Neural cell (in vitro differentiated cells): ENCODE measurements at regions not wholly inside any gene's neighbourhood (a gene's known extent, or its start where the extent isn't known, plus 50 kb on each side); places are given as distances from the start of the nearest gene placed in this dataset.

Experiments
- H2AFZ ChIP-seq: fragments of 200-600, 300-800 bp; sonication (generic), shearing (Covaris generic); 2 replicates; pipeline ENCODE4 v1.6.0; 2014; ENCODE audit warnings: low read depth, mild to moderate bottlenecking, antibody characterized with exemption, low read length, moderate library complexity
- H3F3A ChIP-seq: fragments of 200-600 bp; shearing (Covaris generic); 2 replicates; pipeline ENCODE4 v1.6.1; 2016; ENCODE audit warnings: mild to moderate bottlenecking, moderate library complexity, mixed read lengths, antibody characterized with exemption, low read length; ENCODE audit not compliant: insufficient read depth, poor library complexity, severe bottlenecking
- H3K27ac ChIP-seq: fragments of 200-600, 300-800 bp; sonication (generic), shearing (Covaris generic); 2 replicates; pipeline ENCODE4 v1.5.1; 2014; ENCODE audit warnings: mild to moderate bottlenecking, low read length, moderate library complexity
- H3K27me3 ChIP-seq: fragments of 300-800, 200-600 bp; sonication (generic), shearing (Covaris generic); 2 replicates; pipeline ENCODE4 v1.6.0; 2014; ENCODE audit warnings: mild to moderate bottlenecking, low read depth, low read length, moderate library complexity; ENCODE audit not compliant: insufficient read depth
- H3K36me3 ChIP-seq: fragments of 300-800, 200-600 bp; sonication (generic), shearing (Covaris generic); 2 replicates; pipeline ENCODE4 v1.5.1; 2014; ENCODE audit warnings: mild to moderate bottlenecking, antibody characterized with exemption, low read length, moderate library complexity; ENCODE audit not compliant: insufficient read depth
- H3K4me2 ChIP-seq: fragments of 300-800, 200-600 bp; sonication (generic), shearing (Covaris generic); 2 replicates; pipeline ENCODE4 v1.6.0; 2014; ENCODE audit warnings: mild to moderate bottlenecking, low read length
- H3K4me3 ChIP-seq: fragments of 300-800, 200-600 bp; sonication (generic), shearing (Covaris generic); 2 replicates; pipeline ENCODE4 v1.5.1; 2014; ENCODE audit warnings: mild to moderate bottlenecking, low read length, moderate library complexity
- H3K79me2 ChIP-seq: fragments of 200-600 bp; shearing (Covaris generic); replicated peaks from 2 replicates; pipeline ENCODE4 v1.6.0; 2014; ENCODE audit warnings: mild to moderate bottlenecking, low read length, moderate library complexity; ENCODE audit not compliant: insufficient read depth
- H3K9ac ChIP-seq: fragments of 300-800, 200-600 bp; sonication (generic), shearing (Covaris generic); 2 replicates; pipeline ENCODE4 v1.6.1; 2016; ENCODE audit warnings: mild to moderate bottlenecking, low read length, mixed read lengths
- H3K9me2 ChIP-seq: fragments of 200-600 bp; shearing (Covaris generic); 2 replicates; pipeline ENCODE4 v1.6.1; 2016; ENCODE audit warnings: mild to moderate bottlenecking, low read length, mixed read lengths; ENCODE audit not compliant: insufficient read depth
- H3K9me3 ChIP-seq: fragments of 200-600, 300-800 bp; sonication (generic), shearing (Covaris generic); 2 replicates; pipeline ENCODE4 v1.6.1; 2016; ENCODE audit warnings: mild to moderate bottlenecking, mixed run types, low read length, moderate library complexity, mixed read lengths
- H4K20me1 ChIP-seq: fragments of 200-600 bp; shearing (Covaris generic); 2 replicates; pipeline ENCODE4 v1.6.1; 2016; ENCODE audit warnings: mild to moderate bottlenecking, mixed run types; ENCODE audit not compliant: insufficient read depth
- EP300 ChIP-seq: fragments of 450-650 bp; conservative IDR thresholded peaks from 2 replicates; pipeline ENCODE4 v1.6.1; 2014; ENCODE audit warnings: antibody characterized with exemption, mild to moderate bottlenecking, moderate library complexity; ENCODE audit not compliant: poor library complexity, severe bottlenecking
- EZH2 ChIP-seq: fragments of 200-600, 300-800 bp; shearing (Covaris generic), sonication (generic); IDR thresholded peaks from 2 replicates; pipeline ENCODE4 v1.6.1; 2014; ENCODE audit warnings: antibody characterized with exemption, low read length, borderline replicate concordance, mild to moderate bottlenecking; ENCODE audit not compliant: insufficient read depth, poor library complexity, severe bottlenecking
- MXI1 ChIP-seq: fragments of 450-650 bp; conservative IDR thresholded peaks from 2 replicates; pipeline ENCODE4 v1.6.1; 2014; ENCODE audit warnings: antibody characterized with exemption, mild to moderate bottlenecking; ENCODE audit not compliant: poor library complexity, severe bottlenecking
- POLR2AphosphoS5 ChIP-seq: IDR thresholded peaks from 2 replicates; pipeline ENCODE4 v1.6.1; 2012
- RAD21 ChIP-seq: fragments of 450-650 bp; conservative IDR thresholded peaks from 2 replicates; pipeline ENCODE4 v1.6.1; 2014; ENCODE audit warnings: antibody characterized with exemption, mild to moderate bottlenecking, moderate library complexity
- REST ChIP-seq: IDR thresholded peaks from 2 replicates; pipeline ENCODE4 v1.6.1; 2012; ENCODE audit warnings: borderline replicate concordance
- SMC3 ChIP-seq: fragments of 450-650 bp; conservative IDR thresholded peaks from 2 replicates; pipeline ENCODE4 v1.6.1; 2014; ENCODE audit warnings: antibody characterized with exemption, mild to moderate bottlenecking, moderate library complexity; ENCODE audit not compliant: poor library complexity
- TAF1 ChIP-seq: IDR thresholded peaks from 2 replicates; pipeline ENCODE4 v1.6.1; 2012; ENCODE audit warnings: low read depth
- TF ChIP-seq, protein P1 (sequence below): fragments of 450-650 bp; IDR thresholded peaks from 2 replicates; pipeline ENCODE4 v1.5.1; 2014; ENCODE audit warnings: antibody characterized with exemption, mild to moderate bottlenecking, moderate library complexity; ENCODE audit not compliant: poor library complexity, severe bottlenecking

DNA sequence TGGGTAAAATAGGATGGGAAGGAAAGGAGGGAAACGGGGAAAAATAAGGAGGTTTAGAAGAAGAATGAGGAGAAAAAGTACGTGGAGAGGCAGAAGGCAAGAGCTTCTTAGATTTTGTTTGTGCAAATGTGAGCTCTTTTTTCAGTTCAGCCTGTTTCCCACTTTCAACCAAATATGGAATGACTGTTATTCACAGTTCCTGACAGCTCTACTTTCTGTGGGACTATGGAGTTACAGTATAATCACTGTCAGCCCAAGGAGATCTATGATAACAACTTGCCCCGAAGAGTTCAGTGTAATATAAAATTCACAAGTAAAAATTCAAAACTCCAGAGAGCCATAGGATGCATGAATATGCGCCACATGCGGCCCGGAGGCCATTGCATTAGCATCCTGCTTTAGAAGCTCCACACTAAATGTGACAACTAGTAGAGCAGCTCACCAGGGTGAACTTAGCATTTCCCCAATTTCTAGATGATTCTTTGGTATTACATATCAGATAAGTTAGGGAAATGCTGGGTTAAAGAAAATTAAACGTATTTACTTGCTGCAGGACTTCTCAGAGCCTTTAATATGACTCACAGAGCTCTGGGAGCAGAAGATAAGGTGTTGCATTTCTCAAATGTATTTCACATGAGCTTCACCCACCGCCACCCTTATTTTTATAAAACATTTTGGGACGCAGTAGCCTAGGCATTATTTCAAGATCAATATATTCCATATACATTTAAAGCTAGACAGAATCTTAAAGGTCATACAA, 234.6 kb downstream of the EBLN2 start:
- TF ChIP-seq RAD21: no peak
- TF ChIP-seq EZH2: no peak
- no peak for TF ChIP-seq POLR2AphosphoS5
- TF ChIP-seq SMC3: no peak
- TF ChIP-seq TAF1: no peak
- TF ChIP-seq, protein P1, sequence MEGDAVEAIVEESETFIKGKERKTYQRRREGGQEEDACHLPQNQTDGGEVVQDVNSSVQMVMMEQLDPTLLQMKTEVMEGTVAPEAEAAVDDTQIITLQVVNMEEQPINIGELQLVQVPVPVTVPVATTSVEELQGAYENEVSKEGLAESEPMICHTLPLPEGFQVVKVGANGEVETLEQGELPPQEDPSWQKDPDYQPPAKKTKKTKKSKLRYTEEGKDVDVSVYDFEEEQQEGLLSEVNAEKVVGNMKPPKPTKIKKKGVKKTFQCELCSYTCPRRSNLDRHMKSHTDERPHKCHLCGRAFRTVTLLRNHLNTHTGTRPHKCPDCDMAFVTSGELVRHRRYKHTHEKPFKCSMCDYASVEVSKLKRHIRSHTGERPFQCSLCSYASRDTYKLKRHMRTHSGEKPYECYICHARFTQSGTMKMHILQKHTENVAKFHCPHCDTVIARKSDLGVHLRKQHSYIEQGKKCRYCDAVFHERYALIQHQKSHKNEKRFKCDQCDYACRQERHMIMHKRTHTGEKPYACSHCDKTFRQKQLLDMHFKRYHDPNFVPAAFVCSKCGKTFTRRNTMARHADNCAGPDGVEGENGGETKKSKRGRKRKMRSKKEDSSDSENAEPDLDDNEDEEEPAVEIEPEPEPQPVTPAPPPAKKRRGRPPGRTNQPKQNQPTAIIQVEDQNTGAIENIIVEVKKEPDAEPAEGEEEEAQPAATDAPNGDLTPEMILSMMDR: no peak
- TF ChIP-seq MXI1: no peak
- TF ChIP-seq REST: no peak
- TF ChIP-seq EP300: no peak
- Histone ChIP-seq H4K20me1 (no peaks in the 10 kb centered on the region), H3K27ac (no peak overlapping the region), H3F3A (no peaks in the 10 kb centered on the region), H3K4me3 (no peak overlapping the region), H3K9ac (no peak overlapping the region), H3K79me2 (no peaks in the 10 kb centered on the region), H3K27me3 (no peaks in the 10 kb centered on the region), H3K9me3 (no peaks in the 10 kb centered on the region), H3K4me2 (no peak overlapping the region), H2AFZ (no peak overlapping the region), H3K9me2 (no peaks in the 10 kb centered on the region), H3K36me3 (no peaks in the 10 kb centered on the region)

- Histone ChIP-seq H3K27me3 (no peaks in the 10 kb centered on the region), H4K20me1 (no peaks in the 10 kb centered on the region), H3K9me2 (no peaks in the 10 kb centered on the region), H3K79me2 (no peaks in the 10 kb centered on the region), H3K27ac (no peak overlapping the region), H2AFZ (no peak overlapping the region), H3K4me3 (no peak overlapping the region), H3K9me3 (no peaks in the 10 kb centered on the region), H3K9ac (no peak overlapping the region), H3K36me3 (no peaks in the 10 kb centered on the region), H3F3A (no peaks in the 10 kb centered on the region), H3K4me2 (no peak overlapping the region)
- TF ChIP-seq RAD21: no peak
- TF ChIP-seq SMC3: no peak
- no peak for TF ChIP-seq POLR2AphosphoS5
- TF ChIP-seq MXI1: no peak
- TF ChIP-seq EZH2: no peak
- no peak for TF ChIP-seq REST
- no peak for TF ChIP-seq TAF1
- TF ChIP-seq, protein P1: no peak
- no peak for TF ChIP-seq EP300
Measured at GRCh38 chr3:73296859-73297258, 235.4 kb downstream of the EBLN2 start.
